ENCODE measurements at regions not wholly inside any gene's neighbourhood (a gene's known extent, or its start where the extent isn't known, plus 50 kb on each side); places are given as distances from the start of the nearest gene placed in this dataset.
"Not testable (repeated sequence)": the region's sequence is repeated elsewhere in the genome, so short reads cannot be mapped to it uniquely, and the experiment has no call there.

GRCh38 chr12:68508576-68508975 is 102.1 kb upstream of the RAP1B start:
- no peak for DNase-seq (ENCODE audit: low read depth)

GRCh38 chr12:68509242-68509641 is 101.5 kb upstream of the RAP1B start:
- no peak for DNase-seq (ENCODE audit: low read depth)

- no peak for DNase-seq (ENCODE audit: low read depth)
These were observed 100.3 kb upstream of the RAP1B start for GRCh38 chr12:68510397-68510796.

GRCh38 chr12:68514807-68515411 is 95.8 kb upstream of the RAP1B start:
- no peak for DNase-seq (ENCODE audit: low read depth)

GRCh38 chr12:68515793-68516192 is 94.9 kb upstream of the RAP1B start:
- no peak for DNase-seq (ENCODE audit: low read depth)

- DNase-seq (ENCODE audit: low read depth) = no peak
These were observed 89.3 kb upstream of the RAP1B start for GRCh38 chr12:68521321-68521839.

- DNase-seq (ENCODE audit: low read depth) = no peak
These were observed 88.7 kb upstream of the RAP1B start for GRCh38 chr12:68521848-68522502.

- no peak for DNase-seq (ENCODE audit: low read depth)
These were observed 81.2 kb upstream of the RAP1B start for GRCh38 chr12:68529466-68529865.

- no peak for DNase-seq (ENCODE audit: low read depth)
These were observed 80.8 kb upstream of the RAP1B start for GRCh38 chr12:68529869-68530268.

- no peak for DNase-seq (ENCODE audit: low read depth)
These were observed 80.4 kb upstream of the RAP1B start for GRCh38 chr12:68530299-68530698.

GRCh38 chr12:68530965-68531364 is 79.7 kb upstream of the RAP1B start:
- no peak for DNase-seq (ENCODE audit: low read depth)

GRCh38 chr12:68532204-68532886 is 78.4 kb upstream of the RAP1B start:
- DNase-seq (ENCODE audit: low read depth) = no peak

GRCh38 chr12:68532887-68533248 is 77.8 kb upstream of the RAP1B start:
- DNase-seq (ENCODE audit: low read depth) = no peak

- no peak for DNase-seq (ENCODE audit: low read depth)
These were observed 76.6 kb upstream of the RAP1B start for GRCh38 chr12:68534108-68534507.

GRCh38 chr12:68536885-68537485 is 73.7 kb upstream of the RAP1B start:
- no peak for DNase-seq (ENCODE audit: low read depth)

- DNase-seq (ENCODE audit: low read depth) = no peak
These were observed 73.1 kb upstream of the RAP1B start for GRCh38 chr12:68537571-68537970.

GRCh38 chr12:68538726-68539614 is 71.7 kb upstream of the RAP1B start:
- peak; percentile 32 for DNase-seq (ENCODE audit: low read depth)

GRCh38 chr12:68539615-68539952 is 71.1 kb upstream of the RAP1B start:
- DNase-seq (ENCODE audit: low read depth) = no peak

GRCh38 chr12:68540768-68541167 is 69.9 kb upstream of the RAP1B start:
- not testable (repeated sequence) for DNase-seq (ENCODE audit: low read depth)

GRCh38 chr12:68547318-68547717 is 63.4 kb upstream of the RAP1B start:
- not testable (repeated sequence) for DNase-seq (ENCODE audit: low read depth)

GRCh38 chr12:68552605-68553195 is 58.0 kb upstream of the RAP1B start:
- not testable (repeated sequence) for DNase-seq (ENCODE audit: low read depth)
